ENCODE measurements at regions not wholly inside any gene's neighbourhood (a gene's known extent, or its start where the extent isn't known, plus 50 kb on each side); places are given as distances from the start of the nearest gene placed in this dataset.

DNA sequence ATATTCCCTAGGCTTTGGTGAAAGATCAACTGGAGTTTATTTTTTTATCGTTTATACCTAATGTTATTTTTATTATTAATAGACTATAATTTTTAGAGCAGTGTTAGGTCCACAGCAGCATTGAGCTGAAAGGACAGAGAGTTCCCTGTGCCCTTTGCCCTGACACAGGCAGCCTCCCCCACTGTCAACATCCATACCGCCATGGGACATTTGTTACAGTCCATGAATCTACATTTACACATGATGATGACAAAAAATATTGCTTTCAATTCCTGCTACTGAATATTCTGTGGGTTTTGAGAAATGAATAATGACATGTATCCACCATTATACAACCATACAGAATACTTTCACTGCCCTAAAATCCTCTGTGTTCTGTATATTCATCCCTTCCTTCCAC, 1297.5 kb upstream of the SORCS1 start:
- Histone ChIP-seq H3K4me1 (no peaks in the 10 kb centered on the region), H3K4me3 (ENCODE audit: low read depth, low read length) (no peak overlapping the region), H3K27me3 (replicated peaks; ENCODE audit: control insufficient read depth, insufficient read depth, low read length) (no peaks in the 10 kb centered on the region), H3K9me3 (no peaks in the 10 kb centered on the region), H3K36me3 (ENCODE audit: control insufficient read depth, insufficient read depth, low read length) (no peaks in the 10 kb centered on the region)
- Mint-ChIP-seq H3K9me3 (ENCODE audit: unreplicated experiment) (no peaks in the 10 kb centered on the region), H3K36me3 (ENCODE audit: insufficient read depth, unreplicated experiment) (no peaks in the 10 kb centered on the region), H3K27ac (ENCODE audit: unreplicated experiment) (no peak overlapping the region), H3K4me1 (ENCODE audit: low read depth, unreplicated experiment) (no peaks in the 10 kb centered on the region), H3K27me3 (ENCODE audit: insufficient read depth, unreplicated experiment) (no peaks in the 10 kb centered on the region), H3K4me3 (ENCODE audit: unreplicated experiment) (no peak overlapping the region)
- DNase-seq, result no peak
- TF ChIP-seq, protein P1, sequence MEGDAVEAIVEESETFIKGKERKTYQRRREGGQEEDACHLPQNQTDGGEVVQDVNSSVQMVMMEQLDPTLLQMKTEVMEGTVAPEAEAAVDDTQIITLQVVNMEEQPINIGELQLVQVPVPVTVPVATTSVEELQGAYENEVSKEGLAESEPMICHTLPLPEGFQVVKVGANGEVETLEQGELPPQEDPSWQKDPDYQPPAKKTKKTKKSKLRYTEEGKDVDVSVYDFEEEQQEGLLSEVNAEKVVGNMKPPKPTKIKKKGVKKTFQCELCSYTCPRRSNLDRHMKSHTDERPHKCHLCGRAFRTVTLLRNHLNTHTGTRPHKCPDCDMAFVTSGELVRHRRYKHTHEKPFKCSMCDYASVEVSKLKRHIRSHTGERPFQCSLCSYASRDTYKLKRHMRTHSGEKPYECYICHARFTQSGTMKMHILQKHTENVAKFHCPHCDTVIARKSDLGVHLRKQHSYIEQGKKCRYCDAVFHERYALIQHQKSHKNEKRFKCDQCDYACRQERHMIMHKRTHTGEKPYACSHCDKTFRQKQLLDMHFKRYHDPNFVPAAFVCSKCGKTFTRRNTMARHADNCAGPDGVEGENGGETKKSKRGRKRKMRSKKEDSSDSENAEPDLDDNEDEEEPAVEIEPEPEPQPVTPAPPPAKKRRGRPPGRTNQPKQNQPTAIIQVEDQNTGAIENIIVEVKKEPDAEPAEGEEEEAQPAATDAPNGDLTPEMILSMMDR (IDR thresholded peaks at IDR 0.05; ENCODE audit: insufficient read depth in 1 of 2, low read depth in 1 of 2, low read length in 1 of 2, severe bottlenecking in 1 of 2, unreplicated experiment in 1 of 2), result no peak
- CTCF ChIA-PET, result no interaction called here
- intact Hi-C loops (cut with micrococcal nuclease; ENCODE audit: unreplicated experiment), result no loop called here
- POLR2A ChIA-PET, result no interaction called here
- no TSS peak for BruUV-seq (replicated peaks)

DNA sequence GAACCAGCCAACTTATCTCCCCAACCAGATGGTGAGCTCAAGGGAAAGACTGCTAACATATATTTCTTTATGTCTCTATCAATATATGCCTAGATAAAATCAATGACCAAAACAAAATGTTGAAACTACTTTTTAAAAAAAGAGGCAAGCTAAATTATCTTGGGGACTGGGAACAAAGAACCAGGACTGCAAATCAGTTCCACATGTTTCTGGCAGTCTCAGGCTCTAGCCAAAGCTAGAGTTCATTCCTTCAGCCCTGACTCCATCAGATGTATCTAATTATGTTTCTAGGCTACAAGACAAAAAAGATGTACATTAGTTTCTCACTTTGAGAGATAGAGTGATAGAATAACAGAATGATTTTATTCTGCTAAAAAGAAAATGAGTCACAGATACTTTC, 1290.3 kb upstream of the SORCS1 start:
- DNase-seq, result no peak
- H3K9me3 Mint-ChIP-seq (ENCODE audit: unreplicated experiment), result no peaks in the 10 kb centered on the region
- 0 out of 2 replicates have a peak, but pooled peaks cover 2% of the 10 kb centered on the region for H3K27me3 ChIP-seq (replicated peaks; ENCODE audit: control insufficient read depth, insufficient read depth, low read length)
- no peak overlapping the region for H3K4me3 Mint-ChIP-seq (ENCODE audit: unreplicated experiment)
- H3K36me3 ChIP-seq (ENCODE audit: control insufficient read depth, insufficient read depth, low read length), result no peaks in the 10 kb centered on the region
- CTCF ChIA-PET, result no interaction called here
- H3K4me3 ChIP-seq (ENCODE audit: low read depth, low read length), result no peak overlapping the region
- no TSS peak for BruUV-seq (replicated peaks)
- H3K27ac Mint-ChIP-seq (ENCODE audit: unreplicated experiment), result no peak overlapping the region
- H3K4me1 Mint-ChIP-seq (ENCODE audit: low read depth, unreplicated experiment), result no peaks in the 10 kb centered on the region
- intact Hi-C loops (cut with micrococcal nuclease; ENCODE audit: unreplicated experiment), result no loop called here
- no peaks in the 10 kb centered on the region for H3K36me3 Mint-ChIP-seq (ENCODE audit: insufficient read depth, unreplicated experiment)
- H3K27me3 Mint-ChIP-seq (ENCODE audit: insufficient read depth, unreplicated experiment), result peaks cover 12% of the 10 kb centered on the region
- H3K9me3 ChIP-seq, result no peaks in the 10 kb centered on the region
- H3K4me1 ChIP-seq, result no peaks in the 10 kb centered on the region
- TF ChIP-seq, protein P1 (IDR thresholded peaks at IDR 0.05; ENCODE audit: insufficient read depth in 1 of 2, low read depth in 1 of 2, low read length in 1 of 2, severe bottlenecking in 1 of 2, unreplicated experiment in 1 of 2), result no peak
- POLR2A ChIA-PET, result no interaction called here

DNA sequence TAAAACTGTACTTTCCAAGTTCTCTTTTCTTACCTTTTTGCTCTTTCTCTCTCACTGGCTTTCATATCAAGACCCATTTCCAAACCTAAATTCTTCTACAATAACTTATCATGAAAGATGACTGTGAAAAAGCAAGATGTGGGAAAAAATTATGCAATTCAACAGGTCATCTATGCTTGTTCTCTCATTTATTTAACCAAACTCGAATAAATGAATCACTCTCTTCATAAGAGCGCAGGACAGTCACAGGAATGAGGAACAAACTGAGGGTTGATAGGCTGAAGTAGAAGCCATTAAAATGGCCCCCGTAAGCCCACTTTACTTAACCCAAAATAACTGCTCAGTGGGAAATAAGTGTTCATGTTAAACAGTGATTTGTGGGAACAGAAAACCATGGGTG, 1289.7 kb upstream of the SORCS1 start:
- H3K4me3 ChIP-seq (ENCODE audit: low read depth, low read length), result no peak overlapping the region
- peaks cover 12% of the 10 kb centered on the region for H3K27me3 Mint-ChIP-seq (ENCODE audit: insufficient read depth, unreplicated experiment)
- ChIA-PET POLR2A (no interaction called here), CTCF (no interaction called here)
- TF ChIP-seq, protein P1 (IDR thresholded peaks at IDR 0.05; ENCODE audit: insufficient read depth in 1 of 2, low read depth in 1 of 2, low read length in 1 of 2, severe bottlenecking in 1 of 2, unreplicated experiment in 1 of 2), result no peak
- H3K9me3 Mint-ChIP-seq (ENCODE audit: unreplicated experiment), result no peaks in the 10 kb centered on the region
- H3K27me3 ChIP-seq (replicated peaks; ENCODE audit: control insufficient read depth, insufficient read depth, low read length), result peaks cover 2% of the 10 kb centered on the region; the same call in 1 of the 2 replicates
- no peaks in the 10 kb centered on the region for H3K36me3 Mint-ChIP-seq (ENCODE audit: insufficient read depth, unreplicated experiment)
- H3K4me1 ChIP-seq, result no peaks in the 10 kb centered on the region
- H3K36me3 ChIP-seq (ENCODE audit: control insufficient read depth, insufficient read depth, low read length), result no peaks in the 10 kb centered on the region
- intact Hi-C loops (cut with micrococcal nuclease; ENCODE audit: unreplicated experiment), result no loop called here
- no peak overlapping the region for H3K4me3 Mint-ChIP-seq (ENCODE audit: unreplicated experiment)
- no peak for DNase-seq
- no TSS peak for BruUV-seq (replicated peaks)
- H3K4me1 Mint-ChIP-seq (ENCODE audit: low read depth, unreplicated experiment), result no peaks in the 10 kb centered on the region
- no peaks in the 10 kb centered on the region for H3K9me3 ChIP-seq
- H3K27ac Mint-ChIP-seq (ENCODE audit: unreplicated experiment), result no peak overlapping the region
